HG02642 (cell line): ENCODE measurements at regions not wholly inside any gene's neighbourhood (a gene's known extent, or its start where the extent isn't known, plus 50 kb on each side); places are given as distances from the start of the nearest gene placed in this dataset.

Source experiments
- ATAC-seq: cut with Tn5 transposase; IDR thresholded peaks from one replicate; pipeline ENCODE4 v1.9.1; 2021; ENCODE audit warnings: mild to moderate bottlenecking; ENCODE audit not compliant: unreplicated experiment, poor library complexity

- ATAC-seq, result no peak
Observed at GRCh38 chr1:34587761-34588160, 167.1 kb upstream of the GJB5 start.

DNA sequence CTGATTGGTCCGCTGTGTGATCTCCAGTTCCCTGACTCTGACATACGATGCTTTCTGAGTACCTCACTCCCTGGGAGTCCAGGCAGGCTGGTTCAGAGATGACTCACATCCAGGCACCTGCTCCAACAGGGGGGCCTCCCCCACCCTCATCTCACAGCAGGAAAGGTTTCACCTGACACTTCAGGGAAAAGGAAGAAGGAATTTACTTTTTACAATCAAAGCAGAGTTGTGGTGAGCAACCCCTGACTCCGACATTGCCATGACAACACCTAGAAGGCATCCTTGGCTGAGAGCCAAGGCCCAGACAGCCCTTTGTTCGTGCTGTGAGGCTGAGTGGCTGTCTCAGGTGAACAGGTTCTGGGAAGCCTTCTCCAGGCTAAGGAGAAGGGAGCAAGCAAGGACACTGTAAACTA lies 164.6 kb upstream of the GJB5 start:
- no peak for ATAC-seq

GRCh38 chr1:34591751-34592629 lies 162.9 kb upstream of the GJB5 start:
- no peak for ATAC-seq

DNA sequence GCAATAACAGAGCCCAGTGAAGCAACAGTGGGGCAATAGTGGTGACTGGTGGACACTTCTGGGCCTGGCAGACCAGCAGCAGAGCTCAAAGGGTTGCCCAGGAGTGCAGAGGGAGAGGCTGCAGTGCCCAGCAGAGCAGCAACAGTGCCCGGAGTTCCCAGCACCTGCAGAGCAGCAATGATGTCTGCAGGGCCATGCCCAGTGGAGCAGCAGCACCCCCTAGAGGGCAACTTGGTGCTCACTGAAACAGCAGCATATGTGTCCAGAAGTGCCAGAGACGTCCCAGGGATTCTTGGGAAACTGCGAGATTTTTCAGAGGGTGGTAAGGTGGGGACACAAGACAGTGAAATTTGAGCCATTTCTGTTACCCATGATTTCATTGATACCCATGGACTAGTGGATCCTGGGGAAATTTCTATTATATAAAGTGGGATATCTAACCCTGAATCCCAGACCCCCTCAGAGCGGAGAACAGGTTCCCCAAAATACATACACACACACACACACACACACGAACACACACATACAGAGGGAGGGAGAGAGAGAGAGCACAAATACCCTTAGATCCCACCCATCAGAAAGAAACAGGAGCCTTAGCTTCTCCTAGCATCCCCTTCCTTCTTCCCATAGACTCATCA lies 156.9 kb upstream of the GJB5 start:
- ATAC-seq, result no peak

- no peak for ATAC-seq
Observed at GRCh38 chr1:34602907-34603306, 151.9 kb upstream of the GJB5 start.

GRCh38 chr1:34603594-34603993 lies 151.3 kb upstream of the GJB5 start:
- no peak for ATAC-seq

GRCh38 chr1:34606504-34606903 lies 148.3 kb upstream of the GJB5 start:
- no peak for ATAC-seq

- no peak for ATAC-seq
Observed at GRCh38 chr1:34610063-34610462, 144.8 kb upstream of the GJB5 start.

- no peak for ATAC-seq
Observed at GRCh38 chr1:34611571-34611970, 143.3 kb upstream of the GJB5 start.

- ATAC-seq, result no peak
Observed at GRCh38 chr1:34612091-34612827, 142.6 kb upstream of the GJB5 start.

DNA sequence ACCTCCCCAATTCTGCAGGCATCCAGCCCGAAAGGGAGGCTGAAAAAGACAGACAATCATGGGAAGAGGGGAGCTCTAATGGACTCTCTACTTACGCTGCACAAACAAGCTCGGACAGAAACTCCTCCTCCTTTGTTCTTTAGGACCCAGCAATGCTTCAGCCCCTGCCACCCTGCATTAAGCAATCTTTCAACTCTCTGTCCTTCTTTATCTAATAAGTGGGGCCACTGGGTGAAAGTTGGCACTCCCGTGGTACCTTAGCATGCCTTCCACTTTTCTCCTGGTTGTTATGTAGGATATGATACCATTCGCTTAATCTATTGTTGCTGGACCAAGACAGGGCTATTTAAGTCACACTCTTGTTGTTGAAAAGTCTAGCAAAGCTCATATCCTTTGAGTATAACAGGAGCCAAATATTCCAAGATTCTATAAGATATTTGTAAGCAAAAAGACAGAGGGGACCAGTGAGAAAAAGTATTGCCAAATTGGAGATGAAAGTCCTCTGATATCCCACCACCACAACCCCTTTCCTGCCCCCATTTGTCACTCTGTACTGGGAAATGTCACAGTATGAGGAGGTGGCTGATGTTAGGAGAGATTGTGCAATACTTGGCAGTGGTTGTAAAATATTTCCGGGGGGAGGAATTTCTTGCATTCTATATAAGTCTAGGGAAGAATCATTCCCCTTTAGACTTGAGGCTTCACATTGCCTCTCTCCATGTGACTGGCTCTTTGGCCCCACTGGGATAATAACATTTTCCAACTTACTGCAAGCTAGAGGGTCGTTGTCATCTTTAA lies 137.3 kb upstream of the GJB5 start:
- no peak for ATAC-seq

DNA sequence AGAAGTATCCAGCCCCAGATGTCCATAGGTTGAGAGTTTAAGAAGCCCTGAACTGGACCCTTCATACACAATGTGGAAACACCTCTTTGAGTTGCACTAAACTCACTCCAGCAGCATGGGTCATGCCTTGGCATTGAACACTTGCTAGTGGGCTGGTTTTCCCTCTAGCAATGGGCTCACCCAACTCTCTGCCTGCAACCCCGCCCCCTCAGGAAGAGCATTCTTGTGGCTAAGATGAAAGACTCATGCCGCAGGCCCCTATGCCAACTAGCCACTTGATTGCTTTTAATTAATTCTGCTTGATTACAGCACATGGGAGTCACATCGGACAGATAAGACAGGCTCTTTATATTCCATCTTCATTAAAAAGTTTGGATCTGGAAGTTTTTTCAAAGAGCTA lies 136.5 kb upstream of the GJB5 start:
- ATAC-seq, result no peak

GRCh38 chr1:34619256-34619655 lies 135.6 kb upstream of the GJB5 start:
- ATAC-seq, result no peak

GRCh38 chr1:34621916-34622315 lies 132.9 kb upstream of the GJB5 start:
- ATAC-seq, result no peak

- no peak for ATAC-seq
Observed at GRCh38 chr1:34625521-34626015, 129.3 kb upstream of the GJB5 start.

DNA sequence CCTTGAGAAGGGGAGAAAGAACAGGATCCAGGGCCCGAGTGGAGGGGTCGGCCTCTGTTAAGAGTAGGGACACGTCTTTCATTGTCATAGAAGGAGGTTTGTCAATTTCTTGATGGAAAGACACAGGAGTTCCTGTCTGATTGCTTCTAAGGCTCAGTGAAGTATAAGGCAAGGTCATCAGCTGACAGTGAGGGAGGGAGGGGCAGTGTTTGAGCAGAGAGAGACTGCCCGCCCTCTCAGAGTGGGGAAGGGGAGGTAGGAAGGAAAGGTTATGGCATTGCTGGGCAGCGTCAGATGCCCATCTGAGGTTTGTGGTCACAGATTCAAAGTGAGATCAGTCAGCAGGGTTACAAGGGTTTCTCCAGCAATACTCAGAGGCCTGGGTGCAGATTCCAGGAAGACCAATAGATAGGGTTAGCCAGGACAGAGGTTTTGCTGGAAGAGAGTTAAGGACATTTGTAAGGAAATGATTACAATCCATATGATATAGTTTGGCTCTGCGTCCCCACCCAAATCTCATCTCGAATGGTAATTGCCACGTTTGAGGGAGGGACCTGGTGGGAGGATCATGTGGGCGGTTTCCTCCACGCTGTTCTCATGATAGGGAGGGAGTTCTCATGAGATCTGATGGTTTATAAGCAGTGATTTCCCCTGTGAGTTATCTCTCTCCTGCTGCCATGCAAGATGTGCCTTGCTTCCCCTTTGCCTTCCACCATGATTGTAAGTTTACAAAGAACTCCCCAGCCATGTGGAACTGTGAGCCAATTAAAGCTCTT lies 127.2 kb upstream of the GJB5 start:
- no peak for ATAC-seq

DNA sequence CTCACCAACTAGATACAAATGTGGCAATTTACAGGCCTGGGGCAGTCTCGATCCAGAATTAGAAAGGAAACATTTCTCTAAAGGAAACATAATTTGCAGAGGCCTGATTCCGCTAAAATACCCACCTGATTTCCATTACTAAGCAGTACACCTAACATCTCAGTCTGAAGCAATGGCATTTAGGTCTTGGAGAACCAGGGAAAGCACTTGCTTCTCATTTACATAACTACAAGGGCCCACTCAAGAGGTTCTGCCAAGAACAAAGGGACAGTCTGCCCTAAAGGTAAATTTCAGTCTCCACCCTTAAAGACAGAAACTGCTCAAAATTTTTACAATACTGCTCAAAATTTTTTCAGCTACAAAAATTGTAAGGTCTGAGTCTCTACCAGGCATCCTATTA lies 123.7 kb upstream of the GJB5 start:
- ATAC-seq, result no peak

- ATAC-seq, result no peak
Observed at GRCh38 chr1:34639701-34640100, 115.1 kb upstream of the GJB5 start.

- ATAC-seq, result no peak
Observed at GRCh38 chr1:34640654-34641401, 114.0 kb upstream of the GJB5 start.
